Body of pancreas (tissue), 4 donors: ENCODE measurements at regions not wholly inside any gene's neighbourhood (a gene's known extent, or its start where the extent isn't known, plus 50 kb on each side); places are given as distances from the start of the nearest gene placed in this dataset.

Experiments
- ATAC-seq: fragments of 150-250 bp; one replicate; pipeline ENCODE4 v1.9.1; 2016
- DNase-seq, 4 donors: peaks; one replicate each; pipeline ENCODE4 v3.0.0-alpha.2; 2019
- H3K27ac ChIP-seq, 4 donors: fragments of 200-600 bp; sonication (generic); 1 replicate in 3 of 4; 2 replicates in 1 of 4; pipeline versions ENCODE4 v1.5.1 to v1.6.1; 2016 to 2019; ENCODE audit warnings: mild to moderate bottlenecking in 1 of 4, mixed read lengths in 1 of 4, moderate library complexity in 1 of 4
- H3K27me3 ChIP-seq, 2 donors: fragments of 200-600 bp; sonication (generic); one replicate each; pipeline ENCODE4 v1.6.0; 2016; ENCODE audit warnings: mild to moderate bottlenecking in 1 of 2
- H3K36me3 ChIP-seq, 2 donors: fragments of 200-600 bp; sonication (generic); replicated peaks in 1 of 2; 2 replicates each; pipeline ENCODE4 v1.5.1; 2016; ENCODE audit warnings: low read depth in 2 of 2; ENCODE audit not compliant: insufficient read depth in 1 of 2
- H3K4me1 ChIP-seq: fragments of 200-600 bp; sonication (generic); one replicate; pipeline ENCODE4 v1.6.0; 2016
- H3K4me3 ChIP-seq, 2 donors: fragments of 200-600 bp; sonication (generic); 1 replicate in 1 of 2; 2 replicates in 1 of 2; pipeline ENCODE4 v1.5.1; 2016 to 2019
- H3K9me3 ChIP-seq, 3 donors: fragments of 200-600 bp; sonication (generic); 1 replicate in 2 of 3; 2 replicates in 1 of 3; pipeline ENCODE4 v1.5.1; 2016
- POLR2A ChIP-seq, 3 donors: fragments of 450-650 bp; IDR thresholded peaks; one replicate each; pipeline ENCODE4 v1.6.1; 2016; ENCODE audit warnings: antibody characterized with exemption in 3 of 3, mild to moderate bottlenecking in 2 of 3
- WGBS, 2 donors: methylation state at CpG; one replicate each; pipeline ENCODE4 v1.1.5; 2017; 5-methylcytosine and 5-hydroxymethylcytosine counted together
- intact Hi-C: fragments of 100-400 bp; cut with DNase I; formaldehyde crosslinking; loops from one replicate; pipeline ENCODE4 v1.15.1; 2023
- TF ChIP-seq, protein P1 (sequence below), 7 experiments: fragments of 450-650 bp in 4 of 7; fragments of 200-600 bp in 3 of 7; sonication (generic) in 3 of 7; IDR thresholded peaks; one replicate each; pipeline ENCODE4 v1.5.1; 2016 to 2019; ENCODE audit warnings: antibody characterized with exemption in 7 of 7

DNA sequence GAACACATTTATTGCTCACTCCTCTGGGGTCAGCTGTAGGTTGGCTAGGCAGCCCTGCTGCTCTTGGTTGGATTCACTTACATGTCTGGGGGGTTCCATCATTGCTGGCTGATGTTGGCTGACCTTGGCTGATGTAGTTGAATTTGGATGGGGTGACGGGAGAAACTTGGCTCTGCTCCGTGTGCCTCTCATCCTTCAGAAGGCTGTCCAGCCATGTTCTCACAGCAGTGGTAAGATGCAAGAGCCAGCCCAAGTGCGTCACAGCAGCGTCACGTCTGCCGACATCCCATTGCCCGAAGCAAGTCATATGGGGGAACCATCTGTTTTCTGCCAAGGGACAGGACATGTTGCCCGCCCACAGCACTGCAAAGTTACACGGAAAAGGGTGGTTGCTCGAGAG is 613.5 kb downstream of the MATN1 start:
- no peak overlapping the region for H3K27ac ChIP-seq
- TF ChIP-seq POLR2A (IDR thresholded peaks at IDR 0.05): no peak
- TF ChIP-seq, protein P1, sequence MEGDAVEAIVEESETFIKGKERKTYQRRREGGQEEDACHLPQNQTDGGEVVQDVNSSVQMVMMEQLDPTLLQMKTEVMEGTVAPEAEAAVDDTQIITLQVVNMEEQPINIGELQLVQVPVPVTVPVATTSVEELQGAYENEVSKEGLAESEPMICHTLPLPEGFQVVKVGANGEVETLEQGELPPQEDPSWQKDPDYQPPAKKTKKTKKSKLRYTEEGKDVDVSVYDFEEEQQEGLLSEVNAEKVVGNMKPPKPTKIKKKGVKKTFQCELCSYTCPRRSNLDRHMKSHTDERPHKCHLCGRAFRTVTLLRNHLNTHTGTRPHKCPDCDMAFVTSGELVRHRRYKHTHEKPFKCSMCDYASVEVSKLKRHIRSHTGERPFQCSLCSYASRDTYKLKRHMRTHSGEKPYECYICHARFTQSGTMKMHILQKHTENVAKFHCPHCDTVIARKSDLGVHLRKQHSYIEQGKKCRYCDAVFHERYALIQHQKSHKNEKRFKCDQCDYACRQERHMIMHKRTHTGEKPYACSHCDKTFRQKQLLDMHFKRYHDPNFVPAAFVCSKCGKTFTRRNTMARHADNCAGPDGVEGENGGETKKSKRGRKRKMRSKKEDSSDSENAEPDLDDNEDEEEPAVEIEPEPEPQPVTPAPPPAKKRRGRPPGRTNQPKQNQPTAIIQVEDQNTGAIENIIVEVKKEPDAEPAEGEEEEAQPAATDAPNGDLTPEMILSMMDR (IDR thresholded peaks at IDR 0.05): no peak
- H3K4me1 ChIP-seq: no peaks in the 10 kb centered on the region
- H3K9me3 ChIP-seq: no peaks in the 10 kb centered on the region
- DNase-seq: peak in 3 of 4 donors; percentile 10 to 18 (median 16)
- WGBS, 2 donors: 44 to 49% methylated on average over 10 of the region's 10 CpGs
- H3K4me3 ChIP-seq: no peak overlapping the region
- ATAC-seq: no peak
- no peaks in the 10 kb centered on the region for H3K36me3 ChIP-seq
- intact Hi-C loops: no loop called here
- peaks cover 0 to 3% of the 10 kb centered on the region in 2 donors for H3K27me3 ChIP-seq

DNA sequence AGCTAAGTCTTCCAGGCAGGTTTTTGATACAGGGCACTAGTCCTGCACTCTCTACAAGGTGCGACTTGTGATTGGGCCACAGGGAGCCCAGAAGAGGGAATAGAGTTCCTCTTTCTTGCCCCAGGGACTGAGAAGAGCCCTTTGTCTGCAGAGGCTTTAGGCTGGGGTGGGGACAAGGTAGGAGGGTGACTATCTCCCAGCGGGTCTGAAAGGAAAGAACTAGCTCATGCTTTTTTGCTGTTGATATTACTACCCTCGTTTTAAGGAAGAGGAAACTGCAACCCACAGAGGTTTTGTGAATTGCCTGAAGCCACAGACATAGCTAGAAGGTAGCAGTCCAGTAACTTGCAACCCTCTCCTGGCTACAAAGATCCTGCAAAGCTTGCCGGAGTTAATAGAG is 615.2 kb downstream of the MATN1 start:
- ATAC-seq: no peak
- H3K36me3 ChIP-seq: no peaks in the 10 kb centered on the region
- 33 to 45% methylated on average over 4 of the region's 4 CpGs for WGBS, 2 donors
- H3K9me3 ChIP-seq: no peaks in the 10 kb centered on the region
- no peak for TF ChIP-seq POLR2A (IDR thresholded peaks at IDR 0.05)
- TF ChIP-seq, protein P1 (IDR thresholded peaks at IDR 0.05): no peak
- no peak overlapping the region for H3K27ac ChIP-seq
- peaks cover 0 to 3% of the 10 kb centered on the region in 2 donors for H3K27me3 ChIP-seq
- no peaks in the 10 kb centered on the region for H3K4me1 ChIP-seq
- no peak for DNase-seq
- H3K4me3 ChIP-seq: no peak overlapping the region
- intact Hi-C loops: no loop called here

DNA sequence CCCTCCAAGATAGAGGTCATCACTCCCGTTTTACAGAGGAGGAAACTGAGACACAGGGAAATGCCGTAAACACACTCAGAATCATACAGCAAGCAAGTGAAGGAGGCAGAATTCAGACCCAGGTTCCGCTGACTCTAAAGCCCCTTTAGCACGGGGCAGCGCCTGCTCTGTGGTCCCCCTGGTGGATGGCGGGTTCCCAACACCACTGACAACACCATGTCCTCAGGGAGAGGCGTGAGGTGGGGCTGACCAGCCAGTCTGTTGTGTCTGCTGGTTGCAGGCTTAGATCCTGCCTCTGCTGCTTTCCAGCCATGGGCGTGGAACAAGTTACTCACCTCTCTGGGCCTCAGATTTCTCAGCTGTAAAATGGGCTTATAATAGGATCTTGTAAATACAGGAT is 617.3 kb downstream of the MATN1 start:
- WGBS, 2 donors: 28 to 34% methylated on average over 6 to 8 of the region's 8 CpGs
- Histone ChIP-seq H3K4me3 (no peak overlapping the region), H3K36me3 (no peaks in the 10 kb centered on the region), H3K9me3 (no peaks in the 10 kb centered on the region), H3K4me1 (no peaks in the 10 kb centered on the region), H3K27ac (no peak overlapping the region), H3K27me3 (peaks cover 0 to 3% of the 10 kb centered on the region in 2 donors)
- peak in 3 of 4 donors; percentile 18 to 42 (median 19) for DNase-seq
- intact Hi-C loops: no loop called here
- no peak for TF ChIP-seq POLR2A (IDR thresholded peaks at IDR 0.05)
- TF ChIP-seq, protein P1 (IDR thresholded peaks at IDR 0.05): peak in 4 of 7 experiments; percentile 26 to 39 (median 28)
- ATAC-seq: no peak

DNA sequence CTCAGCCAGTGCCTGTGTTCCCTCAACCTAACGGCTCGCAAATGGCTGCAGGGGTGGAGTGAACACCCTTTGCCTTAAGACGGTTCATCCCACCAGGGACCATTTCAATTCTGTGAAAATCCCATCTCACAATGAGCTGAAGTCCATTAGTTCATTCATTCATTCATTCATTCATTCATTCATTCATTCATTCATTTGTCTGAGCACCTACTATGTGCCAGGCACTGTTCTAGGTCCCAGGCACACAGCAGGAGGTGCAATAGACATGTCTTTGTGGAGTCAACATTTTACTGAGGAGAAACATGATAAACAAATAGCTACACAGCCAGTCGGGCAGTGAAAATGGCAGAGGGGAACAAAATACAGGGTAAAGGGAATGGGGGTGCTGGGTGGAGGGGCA is 618.8 kb downstream of the MATN1 start:
- H3K4me3 ChIP-seq: no peak overlapping the region
- ATAC-seq: no peak
- H3K27me3 ChIP-seq: peaks cover 0 to 3% of the 10 kb centered on the region in 2 donors
- TF ChIP-seq POLR2A (IDR thresholded peaks at IDR 0.05): no peak
- TF ChIP-seq, protein P1 (IDR thresholded peaks at IDR 0.05): no peak
- no peaks in the 10 kb centered on the region for H3K36me3 ChIP-seq
- intact Hi-C loops: no loop called here
- no peak overlapping the region for H3K27ac ChIP-seq
- no peak for DNase-seq
- no peaks in the 10 kb centered on the region for H3K4me1 ChIP-seq
- 63 to 66% methylated on average over 4 of the region's 4 CpGs for WGBS, 2 donors
- no peaks in the 10 kb centered on the region for H3K9me3 ChIP-seq

DNA sequence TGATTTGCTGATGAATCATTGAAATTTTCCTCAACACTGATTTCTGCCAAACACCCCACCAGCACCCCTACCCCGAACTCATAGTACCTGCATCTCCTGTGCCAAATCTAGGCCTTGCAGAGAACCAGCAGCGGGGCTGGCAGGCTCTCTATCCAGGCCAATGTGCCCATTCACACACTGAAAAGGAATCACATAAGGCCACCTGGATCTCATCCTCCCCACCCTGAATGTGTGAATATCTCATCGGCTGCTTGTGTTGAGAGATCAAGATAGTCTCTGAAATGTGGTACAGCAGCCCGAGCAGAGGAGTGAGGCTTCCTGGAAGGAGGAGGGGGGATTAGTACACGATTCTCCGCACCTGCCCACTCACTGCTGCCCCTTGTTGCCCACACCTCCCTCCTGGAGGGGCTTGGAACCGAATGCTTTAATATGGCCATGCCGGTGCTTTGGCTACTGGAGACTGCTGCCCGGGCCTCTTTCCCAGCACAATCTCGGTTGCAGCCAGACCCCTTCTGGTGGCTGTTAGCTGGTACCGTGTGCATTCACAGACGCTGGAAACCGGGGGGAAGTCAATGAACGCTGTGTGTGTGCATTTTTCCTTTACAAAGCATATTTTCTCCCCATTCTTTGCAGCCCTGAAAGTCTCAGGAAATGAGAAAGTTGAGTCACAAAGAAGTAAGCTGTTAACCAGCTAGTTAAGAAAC is 619.5 kb downstream of the MATN1 start:
- no peak for TF ChIP-seq POLR2A (IDR thresholded peaks at IDR 0.05)
- TF ChIP-seq, protein P1 (IDR thresholded peaks at IDR 0.05): no peak
- no peaks in the 10 kb centered on the region for H3K36me3 ChIP-seq
- H3K9me3 ChIP-seq: no peaks in the 10 kb centered on the region
- H3K4me3 ChIP-seq: no peak overlapping the region
- H3K27me3 ChIP-seq: peaks cover 0 to 3% of the 10 kb centered on the region in 2 donors
- ATAC-seq (no peak), DNase-seq (no peak)
- H3K27ac ChIP-seq: no peak overlapping the region
- no peaks in the 10 kb centered on the region for H3K4me1 ChIP-seq
- 32 to 37% methylated on average over 14 of the region's 14 CpGs for WGBS, 2 donors
- intact Hi-C loops: no loop called here
